Ovary (tissue), 7 donors: ENCODE measurements at regions not wholly inside any gene's neighbourhood (a gene's known extent, or its start where the extent isn't known, plus 50 kb on each side); places are given as distances from the start of the nearest gene placed in this dataset.

ENCODE experiments used
- DNase-seq, 5 donors: peaks; one replicate each; pipeline ENCODE4 v3.0.0-alpha.2; 2019 to 2020
- H3K27ac ChIP-seq, 2 donors: fragments of 200-600 bp; one replicate each; pipeline versions ENCODE4 v1.5.1 to v1.8.0; 2019 to 2022
- H3K27me3 ChIP-seq: fragments of 200-600 bp; one replicate; pipeline ENCODE4 v1.8.0; 2022
- H3K36me3 ChIP-seq: fragments of 200-600 bp; sonication (generic); one replicate; pipeline ENCODE4 v1.5.1; 2019
- H3K4me1 ChIP-seq: one replicate; pipeline ENCODE4 v1.8.1; 2013; ENCODE audit warnings: mild to moderate bottlenecking, moderate library complexity; ENCODE audit not compliant: insufficient read depth
- H3K4me3 ChIP-seq: fragments of 200-600 bp; sonication (generic); one replicate; pipeline ENCODE4 v1.5.1; 2017
- H3K9me3 ChIP-seq, 2 donors: fragments of 200-600 bp in 1 of 2; sonication (generic) in 1 of 2; one replicate each; pipeline versions ENCODE4 v1.5.1 to v1.8.1; 2013 to 2019; ENCODE audit warnings: mild to moderate bottlenecking in 1 of 2, moderate library complexity in 1 of 2
- CTCF ChIP-seq, 3 donors: fragments of 450-650 bp in 2 of 3; fragments of 200-600 bp in 1 of 3; IDR thresholded peaks; one replicate each; pipeline versions ENCODE4 v1.5.1 to v1.8.0; 2016 to 2022; ENCODE audit warnings: antibody characterized with exemption in 3 of 3, mild to moderate bottlenecking in 1 of 3
- EP300 ChIP-seq: sonication (generic); formaldehyde crosslinking; IDR thresholded peaks from one replicate; pipeline ENCODE4 v1.6.1; 2017; ENCODE audit warnings: antibody characterized with exemption
- POLR2A ChIP-seq: fragments of 450-650 bp; IDR thresholded peaks from one replicate; pipeline ENCODE4 v1.6.1; 2017; ENCODE audit warnings: antibody characterized with exemption, mild to moderate bottlenecking, moderate library complexity
- WGBS, 3 donors: extraction: QIAGEN DNeasy Blood & Tissue Kit in 1 of 3; methylation state at CpG; one replicate each; pipeline versions ENCODE4 v1.1.5 to v1.1.7; 2013 to 2017; 5-methylcytosine and 5-hydroxymethylcytosine counted together
- intact Hi-C, 4 donors: fragments of 100-400 bp; cut with DNase I; formaldehyde crosslinking; loops; one replicate each; pipeline versions ENCODE4 v1.11.0 to v1.15.1; 2022 to 2023
- donor health status: DM: no; HTN: no; CAD: no; lungs with moderate emphysema.
- donor health status: DM: no; HTN: no; CAD: no.
- donor health status: Bipolar disorder and iron deficiency.
- donor health status: DM: no; HTN: no; CAD: no.
- donor health status: DM: yes; HTN: yes; CAD: no.

- Histone ChIP-seq H3K36me3 (no peaks in the 10 kb centered on the region), H3K9me3 (no peaks in the 10 kb centered on the region), H3K27me3 (no peaks in the 10 kb centered on the region), H3K27ac (no peak overlapping the region), H3K4me1 (no peaks in the 10 kb centered on the region), H3K4me3 (no peak overlapping the region)
- intact Hi-C loops, result no loop called here
- TF ChIP-seq POLR2A (no peak), EP300 (no peak), CTCF (IDR thresholded peaks at IDR 0.05) (no peak)
- 95 to 97% (median 96%) methylated on average over 2 of the region's 2 CpGs for WGBS, 3 donors
- DNase-seq, result no peak
Observed at GRCh38 chr2:13574831-13575230, 858.1 kb downstream of the TRIB2 start.

GRCh38 chr2:13576406-13577036 is 859.8 kb downstream of the TRIB2 start:
- DNase-seq, result no peak
- H3K4me1 ChIP-seq, result no peaks in the 10 kb centered on the region
- H3K27me3 ChIP-seq, result no peaks in the 10 kb centered on the region
- H3K36me3 ChIP-seq, result no peaks in the 10 kb centered on the region
- H3K27ac ChIP-seq, result no peak overlapping the region
- no peak overlapping the region for H3K4me3 ChIP-seq
- WGBS, 3 donors, result 26 to 43% (median 28%) methylated on average over 2 of the region's 2 CpGs
- intact Hi-C loops, result no loop called here
- H3K9me3 ChIP-seq, result no peaks in the 10 kb centered on the region
- no peak for TF ChIP-seq CTCF (IDR thresholded peaks at IDR 0.05)
- no peak for TF ChIP-seq EP300
- no peak for TF ChIP-seq POLR2A

- 19 to 27% (median 23%) methylated on average over 1 of the region's 1 CpG for WGBS, 3 donors
- Histone ChIP-seq H3K4me1 (no peaks in the 10 kb centered on the region), H3K36me3 (no peaks in the 10 kb centered on the region), H3K27ac (no peak overlapping the region), H3K27me3 (no peaks in the 10 kb centered on the region), H3K4me3 (no peak overlapping the region), H3K9me3 (no peaks in the 10 kb centered on the region)
- intact Hi-C loops, result no loop called here
- TF ChIP-seq POLR2A, result no peak
- no peak for TF ChIP-seq EP300
- no peak for TF ChIP-seq CTCF (IDR thresholded peaks at IDR 0.05)
- no peak for DNase-seq
Observed at GRCh38 chr2:13578547-13578946, 861.8 kb downstream of the TRIB2 start.

GRCh38 chr2:13581471-13581870 is 864.7 kb downstream of the TRIB2 start:
- Histone ChIP-seq H3K27ac (no peak overlapping the region), H3K4me3 (no peak overlapping the region), H3K36me3 (no peaks in the 10 kb centered on the region), H3K9me3 (no peaks in the 10 kb centered on the region), H3K4me1 (no peaks in the 10 kb centered on the region), H3K27me3 (no peaks in the 10 kb centered on the region)
- intact Hi-C loops, result no loop called here
- DNase-seq, result no peak
- TF ChIP-seq CTCF (IDR thresholded peaks at IDR 0.05) (no peak), EP300 (no peak), POLR2A (no peak)
- WGBS, 3 donors, result 86 to 88% (median 87%) methylated on average over 10 of the region's 10 CpGs
